Ovary (tissue), 7 donors: ENCODE measurements at regions not wholly inside any gene's neighbourhood (a gene's known extent, or its start where the extent isn't known, plus 50 kb on each side); places are given as distances from the start of the nearest gene placed in this dataset.

Source experiments
- DNase-seq, 5 donors: peaks; one replicate each; pipeline ENCODE4 v3.0.0-alpha.2; 2019 to 2020
- H3K27ac ChIP-seq, 2 donors: fragments of 200-600 bp; one replicate each; pipeline versions ENCODE4 v1.5.1 to v1.8.0; 2019 to 2022
- H3K27me3 ChIP-seq: fragments of 200-600 bp; one replicate; pipeline ENCODE4 v1.8.0; 2022
- H3K36me3 ChIP-seq: fragments of 200-600 bp; sonication (generic); one replicate; pipeline ENCODE4 v1.5.1; 2019
- H3K4me1 ChIP-seq: one replicate; pipeline ENCODE4 v1.8.1; 2013; ENCODE audit warnings: mild to moderate bottlenecking, moderate library complexity; ENCODE audit not compliant: insufficient read depth
- H3K4me3 ChIP-seq: fragments of 200-600 bp; sonication (generic); one replicate; pipeline ENCODE4 v1.5.1; 2017
- H3K9me3 ChIP-seq, 2 donors: fragments of 200-600 bp in 1 of 2; sonication (generic) in 1 of 2; one replicate each; pipeline versions ENCODE4 v1.5.1 to v1.8.1; 2013 to 2019; ENCODE audit warnings: mild to moderate bottlenecking in 1 of 2, moderate library complexity in 1 of 2
- EP300 ChIP-seq: sonication (generic); formaldehyde crosslinking; IDR thresholded peaks from one replicate; pipeline ENCODE4 v1.6.1; 2017; ENCODE audit warnings: antibody characterized with exemption
- POLR2A ChIP-seq: fragments of 450-650 bp; IDR thresholded peaks from one replicate; pipeline ENCODE4 v1.6.1; 2017; ENCODE audit warnings: antibody characterized with exemption, mild to moderate bottlenecking, moderate library complexity
- WGBS, 3 donors: extraction: QIAGEN DNeasy Blood & Tissue Kit in 1 of 3; methylation state at CpG; one replicate each; pipeline versions ENCODE4 v1.1.5 to v1.1.7; 2013 to 2017; 5-methylcytosine and 5-hydroxymethylcytosine counted together
- intact Hi-C, 4 donors: fragments of 100-400 bp; cut with DNase I; formaldehyde crosslinking; loops; one replicate each; pipeline versions ENCODE4 v1.11.0 to v1.15.1; 2022 to 2023
- TF ChIP-seq, protein P1 (sequence below), 3 donors: fragments of 450-650 bp in 2 of 3; fragments of 200-600 bp in 1 of 3; IDR thresholded peaks; one replicate each; pipeline versions ENCODE4 v1.5.1 to v1.8.0; 2016 to 2022; ENCODE audit warnings: antibody characterized with exemption in 3 of 3, mild to moderate bottlenecking in 1 of 3
- donor health status: DM: no; HTN: no; CAD: no; lungs with moderate emphysema.
- donor health status: DM: no; HTN: no; CAD: no.
- donor health status: Bipolar disorder and iron deficiency.
- donor health status: DM: no; HTN: no; CAD: no.
- donor health status: DM: yes; HTN: yes; CAD: no.

DNA sequence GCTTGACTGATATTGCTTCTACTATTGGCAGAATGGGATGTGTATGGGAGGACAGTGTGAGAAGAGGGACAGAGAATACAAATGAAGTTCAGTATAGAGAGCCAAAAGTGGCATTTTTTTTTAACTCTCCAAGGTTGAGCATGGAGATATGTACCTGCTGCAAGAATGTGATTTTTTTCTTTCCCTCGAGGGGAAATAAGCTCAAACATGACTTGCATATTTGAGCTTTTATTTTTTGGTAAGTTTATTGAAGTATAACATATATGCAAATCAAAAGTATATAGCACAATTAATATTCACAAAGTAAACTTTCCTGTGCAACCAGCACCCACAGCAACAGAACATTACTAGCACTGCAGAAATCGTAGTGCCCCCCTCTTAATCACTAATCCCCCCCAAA lies 285.7 kb upstream of the ADRA1B start:
- no peak for DNase-seq
- H3K4me1 ChIP-seq = no peaks in the 10 kb centered on the region
- 55 to 76% (median 60%) methylated on average over 2 of the region's 2 CpGs for WGBS, 3 donors
- no peaks in the 10 kb centered on the region for H3K36me3 ChIP-seq
- no peaks in the 10 kb centered on the region for H3K9me3 ChIP-seq
- H3K4me3 ChIP-seq = no peak overlapping the region
- TF ChIP-seq EP300 = no peak
- TF ChIP-seq POLR2A = no peak
- TF ChIP-seq, protein P1, sequence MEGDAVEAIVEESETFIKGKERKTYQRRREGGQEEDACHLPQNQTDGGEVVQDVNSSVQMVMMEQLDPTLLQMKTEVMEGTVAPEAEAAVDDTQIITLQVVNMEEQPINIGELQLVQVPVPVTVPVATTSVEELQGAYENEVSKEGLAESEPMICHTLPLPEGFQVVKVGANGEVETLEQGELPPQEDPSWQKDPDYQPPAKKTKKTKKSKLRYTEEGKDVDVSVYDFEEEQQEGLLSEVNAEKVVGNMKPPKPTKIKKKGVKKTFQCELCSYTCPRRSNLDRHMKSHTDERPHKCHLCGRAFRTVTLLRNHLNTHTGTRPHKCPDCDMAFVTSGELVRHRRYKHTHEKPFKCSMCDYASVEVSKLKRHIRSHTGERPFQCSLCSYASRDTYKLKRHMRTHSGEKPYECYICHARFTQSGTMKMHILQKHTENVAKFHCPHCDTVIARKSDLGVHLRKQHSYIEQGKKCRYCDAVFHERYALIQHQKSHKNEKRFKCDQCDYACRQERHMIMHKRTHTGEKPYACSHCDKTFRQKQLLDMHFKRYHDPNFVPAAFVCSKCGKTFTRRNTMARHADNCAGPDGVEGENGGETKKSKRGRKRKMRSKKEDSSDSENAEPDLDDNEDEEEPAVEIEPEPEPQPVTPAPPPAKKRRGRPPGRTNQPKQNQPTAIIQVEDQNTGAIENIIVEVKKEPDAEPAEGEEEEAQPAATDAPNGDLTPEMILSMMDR (IDR thresholded peaks at IDR 0.05) = no peak
- intact Hi-C loops = no loop called here
- H3K27me3 ChIP-seq = no peaks in the 10 kb centered on the region
- H3K27ac ChIP-seq = no peak overlapping the region

DNA sequence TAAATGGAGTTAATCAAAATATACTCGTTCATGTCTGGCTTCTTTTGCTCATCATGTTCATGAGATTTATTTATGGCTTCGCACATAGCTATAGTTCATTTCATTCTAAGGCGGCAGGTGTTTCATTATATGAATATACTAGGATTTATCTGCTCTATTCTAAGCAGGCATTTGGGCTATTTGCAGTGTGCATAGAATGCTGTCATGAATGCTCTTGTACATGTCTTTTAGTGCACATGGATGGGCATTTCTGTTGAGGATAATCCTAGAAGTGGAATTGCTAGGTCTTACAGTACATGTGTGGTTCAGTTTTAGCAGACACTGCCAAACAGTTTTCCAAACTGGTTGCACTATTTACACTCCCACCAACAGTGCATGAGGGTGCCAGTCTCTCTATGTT lies 285.3 kb upstream of the ADRA1B start:
- intact Hi-C loops = no loop called here
- 72 to 77% (median 77%) methylated on average over 3 of the region's 3 CpGs for WGBS, 3 donors
- TF ChIP-seq, protein P1 (IDR thresholded peaks at IDR 0.05) = no peak
- TF ChIP-seq POLR2A (no peak), EP300 (no peak)
- H3K4me1 ChIP-seq = no peaks in the 10 kb centered on the region
- no peaks in the 10 kb centered on the region for H3K27me3 ChIP-seq
- no peaks in the 10 kb centered on the region for H3K9me3 ChIP-seq
- DNase-seq = no peak
- no peak overlapping the region for H3K4me3 ChIP-seq
- H3K27ac ChIP-seq = no peak overlapping the region
- no peaks in the 10 kb centered on the region for H3K36me3 ChIP-seq

DNA sequence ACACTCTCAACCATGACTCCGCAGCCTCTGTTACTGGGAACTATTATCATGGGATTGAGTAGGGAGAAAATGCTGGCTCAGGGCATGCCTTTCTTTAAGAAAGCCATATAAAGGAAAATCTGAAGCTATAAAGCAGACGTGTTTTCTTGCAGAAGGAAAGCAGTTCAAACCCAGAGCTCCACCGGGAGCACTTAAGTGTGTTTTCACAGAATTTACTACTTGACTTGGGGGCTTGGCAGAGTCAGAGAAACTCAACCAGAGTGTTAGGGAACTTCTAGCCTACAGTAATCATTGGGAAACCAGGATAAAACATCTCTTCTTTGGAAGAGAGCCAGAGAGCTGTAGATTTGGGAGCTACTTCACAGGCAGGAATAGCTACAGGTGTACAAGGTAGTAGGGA lies 283.4 kb upstream of the ADRA1B start:
- no peak for TF ChIP-seq EP300
- TF ChIP-seq, protein P1 (IDR thresholded peaks at IDR 0.05) = no peak
- no peak for TF ChIP-seq POLR2A
- 66 to 73% (median 69%) methylated on average over 3 of the region's 3 CpGs for WGBS, 3 donors
- Histone ChIP-seq H3K27me3 (no peaks in the 10 kb centered on the region), H3K4me3 (no peak overlapping the region), H3K4me1 (no peaks in the 10 kb centered on the region), H3K9me3 (no peaks in the 10 kb centered on the region), H3K36me3 (no peaks in the 10 kb centered on the region), H3K27ac (no peak overlapping the region)
- no peak for DNase-seq
- intact Hi-C loops = no loop called here

DNA sequence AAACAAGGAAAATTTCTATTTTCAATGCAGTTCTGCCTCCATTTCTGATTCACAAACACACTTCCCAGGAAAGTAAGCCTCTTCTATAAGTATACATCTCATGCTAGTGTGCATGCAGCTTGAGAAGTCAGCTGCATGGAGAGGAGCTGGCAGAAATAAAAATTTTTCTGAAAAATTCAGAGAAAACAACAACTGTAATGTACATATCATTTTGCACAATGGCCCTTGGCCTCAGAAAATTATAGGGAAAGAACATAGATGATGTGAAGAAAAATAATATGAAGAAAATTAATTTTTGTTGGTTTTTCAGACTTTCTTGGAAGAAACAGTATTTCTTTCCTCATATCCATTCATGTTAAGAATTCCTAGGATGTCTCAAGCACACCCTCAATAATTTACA lies 277.8 kb upstream of the ADRA1B start:
- Histone ChIP-seq H3K27me3 (no peaks in the 10 kb centered on the region), H3K9me3 (no peaks in the 10 kb centered on the region), H3K27ac (no peak overlapping the region), H3K36me3 (no peaks in the 10 kb centered on the region), H3K4me3 (no peak overlapping the region), H3K4me1 (no peaks in the 10 kb centered on the region)
- intact Hi-C loops = no loop called here
- TF ChIP-seq POLR2A (no peak), EP300 (no peak)
- TF ChIP-seq, protein P1 (IDR thresholded peaks at IDR 0.05) = no peak
- no peak for DNase-seq
